GM12872 (cell line): ENCODE measurements at regions not wholly inside any gene's neighbourhood (a gene's known extent, or its start where the extent isn't known, plus 50 kb on each side); places are given as distances from the start of the nearest gene placed in this dataset.

Experiments
- TF ChIP-seq, protein P1 (sequence below): IDR thresholded peaks from 3 replicates; pipeline ENCODE4 v1.5.1; 2011; ENCODE audit warnings: low read depth, mild to moderate bottlenecking, low read length, moderate library complexity; ENCODE audit not compliant: insufficient read depth

DNA sequence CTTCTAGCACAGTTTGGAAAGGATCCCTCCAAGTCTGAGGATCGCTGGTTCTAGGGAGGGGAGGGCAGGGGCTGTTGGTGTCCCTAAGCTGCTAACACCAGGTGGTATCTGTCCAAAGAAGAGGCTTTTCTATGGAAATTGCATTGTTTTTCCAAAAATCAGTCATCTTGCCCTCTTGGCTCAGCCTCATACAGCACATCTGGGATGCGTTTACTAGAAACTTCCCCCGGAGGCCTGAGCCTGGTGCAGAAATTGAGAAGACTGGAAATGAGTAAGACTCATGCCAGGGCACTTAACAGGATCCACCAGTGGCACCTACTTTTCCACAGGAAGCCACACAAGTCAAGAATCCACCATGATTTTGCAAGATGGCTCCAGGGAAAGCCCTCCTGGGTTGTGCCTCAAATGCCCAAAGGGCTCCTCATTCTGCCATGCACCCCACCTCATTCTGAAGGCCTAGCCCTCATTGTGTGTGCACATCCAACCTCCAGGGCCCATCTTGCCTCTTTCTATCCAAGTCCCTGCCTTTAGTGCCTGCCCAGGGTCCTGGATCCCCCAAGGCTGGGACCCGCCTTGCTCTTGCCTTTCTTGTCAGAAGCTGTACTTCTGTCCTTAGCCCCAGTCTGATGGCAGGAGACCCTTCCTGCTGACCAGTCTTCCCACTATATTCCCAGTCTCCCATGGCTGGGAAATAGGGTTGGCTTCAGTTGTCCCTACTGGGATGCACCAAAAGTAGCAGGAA lies 97.6 kb downstream of the MRPL14 start:
- TF ChIP-seq, protein P1, sequence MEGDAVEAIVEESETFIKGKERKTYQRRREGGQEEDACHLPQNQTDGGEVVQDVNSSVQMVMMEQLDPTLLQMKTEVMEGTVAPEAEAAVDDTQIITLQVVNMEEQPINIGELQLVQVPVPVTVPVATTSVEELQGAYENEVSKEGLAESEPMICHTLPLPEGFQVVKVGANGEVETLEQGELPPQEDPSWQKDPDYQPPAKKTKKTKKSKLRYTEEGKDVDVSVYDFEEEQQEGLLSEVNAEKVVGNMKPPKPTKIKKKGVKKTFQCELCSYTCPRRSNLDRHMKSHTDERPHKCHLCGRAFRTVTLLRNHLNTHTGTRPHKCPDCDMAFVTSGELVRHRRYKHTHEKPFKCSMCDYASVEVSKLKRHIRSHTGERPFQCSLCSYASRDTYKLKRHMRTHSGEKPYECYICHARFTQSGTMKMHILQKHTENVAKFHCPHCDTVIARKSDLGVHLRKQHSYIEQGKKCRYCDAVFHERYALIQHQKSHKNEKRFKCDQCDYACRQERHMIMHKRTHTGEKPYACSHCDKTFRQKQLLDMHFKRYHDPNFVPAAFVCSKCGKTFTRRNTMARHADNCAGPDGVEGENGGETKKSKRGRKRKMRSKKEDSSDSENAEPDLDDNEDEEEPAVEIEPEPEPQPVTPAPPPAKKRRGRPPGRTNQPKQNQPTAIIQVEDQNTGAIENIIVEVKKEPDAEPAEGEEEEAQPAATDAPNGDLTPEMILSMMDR = no peak

DNA sequence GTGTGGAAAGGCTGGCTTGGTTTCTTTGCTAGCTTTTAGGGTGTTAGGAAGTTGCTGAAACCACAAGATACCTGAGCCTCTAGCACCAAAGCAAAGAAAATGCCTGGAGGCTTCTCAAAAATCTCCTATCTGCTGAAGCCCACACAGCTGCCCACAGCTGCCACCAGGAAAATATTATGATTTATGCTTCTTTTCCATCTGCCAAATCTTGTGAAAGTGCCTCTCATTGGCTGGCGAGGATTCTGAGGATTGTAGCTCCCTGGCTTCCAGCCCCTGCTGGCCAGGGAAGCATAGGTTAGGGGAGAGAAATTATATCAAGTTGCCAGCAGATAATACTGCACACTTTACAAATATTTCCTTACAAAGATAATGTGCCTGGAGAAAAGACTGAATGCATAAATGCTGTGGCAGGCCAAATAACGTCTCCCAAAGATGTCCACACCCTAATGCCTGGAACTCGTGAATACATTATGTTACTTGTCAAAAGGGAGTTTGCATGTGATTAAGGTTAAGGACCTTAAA lies 98.4 kb downstream of the MRPL14 start:
- TF ChIP-seq, protein P1 = no peak

DNA sequence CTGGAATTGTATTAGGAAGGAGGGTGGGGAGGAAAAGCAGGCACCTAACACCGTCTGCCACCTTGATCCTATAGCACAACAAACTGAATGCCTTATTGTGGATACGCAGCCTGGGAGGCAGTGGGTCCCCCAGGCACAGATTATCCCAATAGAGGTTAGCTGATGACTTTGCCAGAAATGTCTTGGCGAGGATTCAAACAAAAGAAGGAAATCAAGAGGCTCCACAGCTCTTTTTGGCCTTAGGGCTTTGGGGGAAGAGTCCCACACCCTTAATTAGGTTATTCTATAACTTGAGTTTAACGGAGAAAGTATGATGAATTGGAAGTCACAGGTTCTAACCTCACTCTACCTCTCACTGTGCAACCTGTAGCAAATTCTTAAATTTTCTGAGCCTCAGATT lies 102.0 kb downstream of the MRPL14 start:
- TF ChIP-seq, protein P1 = no peak

DNA sequence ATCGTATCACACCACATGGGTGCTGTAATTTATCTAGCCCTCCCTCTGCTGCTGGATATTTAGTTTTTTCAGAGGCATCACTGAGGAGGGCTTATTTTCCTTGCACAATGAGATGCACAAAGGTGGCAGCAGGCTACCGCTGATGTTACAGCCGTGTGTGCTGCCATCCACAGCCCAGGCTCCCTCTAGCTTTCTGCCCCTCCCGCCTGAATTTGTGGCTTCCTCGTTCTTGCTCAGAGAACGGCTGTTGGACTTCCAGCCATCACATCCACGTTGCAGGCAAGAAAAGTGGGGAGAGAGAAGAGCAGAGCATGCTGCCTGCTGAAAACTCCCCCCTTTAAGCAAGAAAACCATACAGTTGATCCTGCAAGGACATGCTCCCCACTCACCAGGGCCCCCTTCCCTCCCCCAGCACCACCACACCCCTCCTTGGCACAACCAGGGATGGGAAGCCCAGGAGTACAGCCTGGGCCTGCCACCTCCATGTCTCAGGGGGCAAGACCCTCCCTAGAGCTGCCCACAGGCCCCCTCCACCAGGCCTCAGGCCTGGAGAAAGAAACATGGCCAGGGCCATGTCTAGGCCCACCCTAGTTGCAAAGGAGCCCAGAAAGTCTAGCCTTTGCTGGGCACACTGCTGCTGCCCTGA lies 102.6 kb downstream of the MRPL14 start:
- TF ChIP-seq, protein P1 = no peak

DNA sequence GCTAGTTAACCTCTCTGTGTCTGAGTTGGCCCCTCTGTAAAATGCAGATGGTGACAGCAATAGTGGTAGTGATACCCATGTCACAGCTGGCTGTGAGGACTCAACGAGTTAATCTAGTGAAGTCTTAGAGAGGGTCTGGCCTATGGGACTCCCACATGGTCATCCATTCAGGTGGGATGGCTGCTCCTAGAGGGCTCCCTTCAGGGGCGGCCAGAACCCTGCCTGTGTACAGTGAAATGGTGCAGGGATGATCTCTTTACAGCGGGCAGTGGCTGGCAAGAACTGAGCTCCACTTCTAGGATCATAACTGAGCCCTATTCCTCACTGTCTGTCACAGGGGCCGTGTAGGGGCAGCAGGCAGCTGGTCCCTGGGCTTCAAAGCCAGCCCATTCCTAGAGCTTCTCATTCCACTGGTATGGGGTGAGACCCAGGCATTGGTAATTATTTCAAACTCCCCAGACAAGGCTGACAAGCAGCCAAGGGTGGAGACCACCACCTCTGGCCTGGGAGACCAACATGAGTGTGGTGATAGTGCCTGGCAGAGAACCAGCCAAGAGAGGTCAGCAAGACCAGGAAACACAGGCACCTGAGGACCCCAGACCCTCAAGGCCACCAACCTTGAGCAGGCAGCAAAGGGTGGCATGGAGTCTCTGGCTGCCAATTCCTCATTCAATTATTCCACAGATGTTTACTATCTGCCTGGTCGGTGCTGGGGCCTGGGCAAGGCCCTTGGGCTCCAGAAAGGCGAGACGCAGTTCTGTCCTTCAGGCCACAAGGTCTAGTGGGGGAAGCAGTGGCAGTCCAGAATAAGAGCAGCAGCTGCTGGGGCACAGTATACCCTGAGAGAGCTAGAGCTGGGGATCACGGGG lies 103.4 kb downstream of the MRPL14 start:
- TF ChIP-seq, protein P1 = no peak

DNA sequence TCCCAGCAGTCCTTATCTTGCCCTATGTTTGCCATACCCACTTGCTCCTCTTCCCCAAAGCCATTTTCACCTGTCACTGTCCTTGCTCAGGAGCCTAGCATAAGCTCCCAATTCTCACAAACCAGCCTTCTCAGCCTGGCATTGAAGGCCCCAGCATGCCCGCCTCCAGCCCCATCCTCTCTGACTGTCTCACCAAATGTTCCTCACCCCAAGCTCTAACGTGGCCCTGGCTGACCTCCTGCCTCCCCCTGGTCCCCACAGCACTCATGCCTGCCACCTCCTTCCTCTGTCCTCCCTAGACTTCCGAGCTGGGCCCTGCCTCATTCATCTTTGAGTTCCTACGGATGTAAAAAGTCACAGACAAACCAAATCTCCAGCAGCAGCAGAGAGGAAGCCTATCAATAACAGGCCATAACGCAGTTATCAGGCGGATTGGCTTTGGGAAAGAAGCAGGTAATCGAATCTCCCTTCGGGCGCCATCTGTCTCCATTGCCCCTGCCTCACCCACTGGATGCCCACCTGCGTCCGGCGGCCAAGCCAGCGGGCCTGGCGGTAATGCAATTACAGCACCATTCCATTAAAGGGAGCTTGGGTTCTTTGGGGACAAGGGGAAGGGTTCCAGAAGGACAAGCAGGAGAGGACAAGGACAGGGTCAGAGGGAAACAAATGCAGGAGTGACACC lies 104.4 kb downstream of the MRPL14 start:
- TF ChIP-seq, protein P1 = no peak
